PC-9 (cell line): ENCODE measurements at regions not wholly inside any gene's neighbourhood (a gene's known extent, or its start where the extent isn't known, plus 50 kb on each side); places are given as distances from the start of the nearest gene placed in this dataset.
A peak's percentile ranks its signal among the peaks of the same experiment; 100 is the strongest.

ENCODE experiments used
- BruUV-seq: library from RNA; stranded (reverse); fragments of 400-500 nt; replicated peaks from 2 replicates; lab custom pipeline; 2021; lab: Mats Ljungman, UMichigan
- CTCF ChIA-PET: fragments of 300-600 bp; sonication (Branson Sonifier 250); formaldehyde crosslinking; loops from one replicate; lab custom pipeline; 2022; ENCODE audit warnings: antibody characterized with exemption; lab: Charles Lee
- POLR2A ChIA-PET: fragments of 300-600 bp; sonication (Branson Sonifier 250); formaldehyde crosslinking; loops from one replicate; lab custom pipeline; 2022; ENCODE audit warnings: antibody characterized with exemption; ENCODE audit not compliant: unreplicated experiment; lab: Charles Lee
- DNase-seq, 2 experiments: peaks; one replicate each; pipeline versions ENCODE4 v3.0.0 to v3.0.0-alpha.2; 2015 to 2022; ENCODE audit warnings: mixed read lengths in 1 of 2
- H2AFZ ChIP-seq: fragments of 200-600 bp; sonication (generic); 2 replicates; pipeline ENCODE4 v1.8.1; 2017; ENCODE audit warnings: antibody characterized with exemption
- H3F3A ChIP-seq: fragments of 200-600 bp; sonication (generic); 2 replicates; pipeline ENCODE4 v1.8.1; 2017; ENCODE audit warnings: antibody characterized with exemption, mild to moderate bottlenecking, low read depth; ENCODE audit not compliant: insufficient read depth
- H3K27ac ChIP-seq: fragments of 200-600 bp; sonication (generic); 2 replicates; pipeline ENCODE4 v1.6.1; 2016; ENCODE audit warnings: mixed run types
- H3K27me3 ChIP-seq: fragments of 200-600 bp; sonication (generic); 2 replicates; pipeline ENCODE4 v1.6.1; 2016; ENCODE audit warnings: low read depth, mixed run types; ENCODE audit not compliant: insufficient read depth
- H3K36me3 ChIP-seq: fragments of 200-600 bp; sonication (generic); 2 replicates; pipeline ENCODE4 v1.6.1; 2016; ENCODE audit warnings: low read depth, mixed run types
- H3K4me1 ChIP-seq: fragments of 200-600 bp; sonication (generic); replicated peaks from 2 replicates; pipeline ENCODE4 v1.6.1; 2016; ENCODE audit warnings: mixed run types; ENCODE audit not compliant: insufficient read depth
- H3K4me2 ChIP-seq: fragments of 200-600 bp; sonication (generic); 2 replicates; pipeline ENCODE4 v1.6.1; 2017; ENCODE audit warnings: mixed run types
- H3K4me3 ChIP-seq: fragments of 200-600 bp; sonication (generic); 2 replicates; pipeline ENCODE4 v1.6.1; 2016; ENCODE audit warnings: mixed run types
- H3K79me2 ChIP-seq: fragments of 200-600 bp; sonication (generic); 2 replicates; pipeline ENCODE4 v1.6.1; 2017; ENCODE audit warnings: low read depth, mixed run types
- H3K9me2 ChIP-seq: fragments of 200-600 bp; sonication (generic); 2 replicates; pipeline ENCODE4 v1.8.1; 2017; ENCODE audit warnings: mild to moderate bottlenecking; ENCODE audit not compliant: insufficient read depth
- H3K9me3 ChIP-seq: fragments of 200-600 bp; sonication (generic); 2 replicates; pipeline ENCODE4 v1.8.1; 2016; ENCODE audit warnings: low read depth; ENCODE audit not compliant: insufficient read depth
- H4K20me1 ChIP-seq: fragments of 200-600 bp; sonication (generic); 2 replicates; pipeline ENCODE4 v1.8.1; 2017; ENCODE audit not compliant: insufficient read depth
- EZH2 ChIP-seq: fragments of 200-600 bp; sonication (generic); IDR thresholded peaks from 2 replicates; pipeline ENCODE4 v1.8.0; 2017; ENCODE audit warnings: antibody characterized with exemption, low read depth
- intact Hi-C: fragments of 100-400 bp; cut with micrococcal nuclease; formaldehyde crosslinking; loops from one replicate; pipeline ENCODE4 v1.10.0; 2022; ENCODE audit not compliant: unreplicated experiment
- TF ChIP-seq, protein P1 (sequence below): fragments of 200-600 bp; sonication (generic); conservative IDR thresholded peaks from 2 replicates; pipeline ENCODE4 v1.6.1; 2017; ENCODE audit warnings: mixed run types, antibody characterized with exemption, mild to moderate bottlenecking, moderate library complexity

DNA sequence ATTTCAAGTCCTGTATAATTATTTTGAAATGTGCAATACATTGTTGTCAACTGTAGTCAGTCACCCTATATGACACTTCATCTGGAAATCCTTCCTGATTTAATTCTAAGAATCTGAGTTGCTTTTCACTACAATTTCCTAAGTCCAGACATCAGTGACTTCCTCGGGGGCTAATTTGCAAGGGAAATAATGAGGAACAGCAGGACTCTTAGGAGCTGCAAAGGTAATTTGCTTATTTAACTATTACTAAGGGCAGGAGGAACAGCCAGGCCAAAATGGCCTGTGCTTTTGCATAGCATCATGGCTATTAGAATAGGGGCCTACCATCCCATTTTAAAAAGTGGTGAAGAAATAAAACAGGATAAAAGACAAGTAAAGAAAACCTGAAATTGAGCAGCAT lies 178.8 kb downstream of the MC4R start:
- CTCF ChIA-PET = no interaction called here
- H3K4me2 ChIP-seq = no peak overlapping the region
- POLR2A ChIA-PET = no interaction called here
- H3F3A ChIP-seq = no peaks in the 10 kb centered on the region
- H3K4me3 ChIP-seq = no peak overlapping the region
- no peak overlapping the region for H3K27ac ChIP-seq
- H4K20me1 ChIP-seq = no peaks in the 10 kb centered on the region
- intact Hi-C loops = no loop called here
- no TSS peak for BruUV-seq
- H2AFZ ChIP-seq = no peak overlapping the region
- H3K27me3 ChIP-seq = no peaks in the 10 kb centered on the region
- no peaks in the 10 kb centered on the region for H3K36me3 ChIP-seq
- no peaks in the 10 kb centered on the region for H3K79me2 ChIP-seq
- H3K4me1 ChIP-seq = no peaks in the 10 kb centered on the region
- H3K9me2 ChIP-seq = no peaks in the 10 kb centered on the region
- TF ChIP-seq EZH2 = no peak
- TF ChIP-seq, protein P1, sequence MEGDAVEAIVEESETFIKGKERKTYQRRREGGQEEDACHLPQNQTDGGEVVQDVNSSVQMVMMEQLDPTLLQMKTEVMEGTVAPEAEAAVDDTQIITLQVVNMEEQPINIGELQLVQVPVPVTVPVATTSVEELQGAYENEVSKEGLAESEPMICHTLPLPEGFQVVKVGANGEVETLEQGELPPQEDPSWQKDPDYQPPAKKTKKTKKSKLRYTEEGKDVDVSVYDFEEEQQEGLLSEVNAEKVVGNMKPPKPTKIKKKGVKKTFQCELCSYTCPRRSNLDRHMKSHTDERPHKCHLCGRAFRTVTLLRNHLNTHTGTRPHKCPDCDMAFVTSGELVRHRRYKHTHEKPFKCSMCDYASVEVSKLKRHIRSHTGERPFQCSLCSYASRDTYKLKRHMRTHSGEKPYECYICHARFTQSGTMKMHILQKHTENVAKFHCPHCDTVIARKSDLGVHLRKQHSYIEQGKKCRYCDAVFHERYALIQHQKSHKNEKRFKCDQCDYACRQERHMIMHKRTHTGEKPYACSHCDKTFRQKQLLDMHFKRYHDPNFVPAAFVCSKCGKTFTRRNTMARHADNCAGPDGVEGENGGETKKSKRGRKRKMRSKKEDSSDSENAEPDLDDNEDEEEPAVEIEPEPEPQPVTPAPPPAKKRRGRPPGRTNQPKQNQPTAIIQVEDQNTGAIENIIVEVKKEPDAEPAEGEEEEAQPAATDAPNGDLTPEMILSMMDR = no peak
- no peaks in the 10 kb centered on the region; the same call in 1 of the 2 replicates for H3K9me3 ChIP-seq
- DNase-seq = no peak

DNA sequence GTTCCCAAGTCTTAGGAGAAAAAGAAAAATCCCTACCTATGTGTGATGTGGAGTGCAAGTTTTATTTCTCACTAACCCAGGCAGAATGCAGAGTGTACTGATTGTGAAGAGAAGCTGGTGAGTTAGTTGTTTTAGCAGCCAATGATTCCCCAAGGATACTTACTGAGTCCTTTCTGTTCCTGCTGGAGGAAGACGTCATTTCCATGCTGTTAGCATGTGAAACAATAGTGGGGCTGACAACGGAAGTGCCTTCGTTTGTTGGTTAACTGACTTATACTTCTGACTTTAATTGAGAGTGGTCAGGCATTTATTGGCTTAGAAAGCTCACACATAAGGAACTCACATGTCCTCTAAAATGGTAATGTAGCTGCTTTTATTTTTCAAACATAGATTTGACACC lies 180.6 kb downstream of the MC4R start:
- intact Hi-C loops = no loop called here
- H3K27me3 ChIP-seq = no peaks in the 10 kb centered on the region
- no peak for DNase-seq
- H3K9me2 ChIP-seq = no peaks in the 10 kb centered on the region
- H3K9me3 ChIP-seq = no peaks in the 10 kb centered on the region; the same call in 1 of the 2 replicates
- no peaks in the 10 kb centered on the region for H3F3A ChIP-seq
- no peaks in the 10 kb centered on the region for H4K20me1 ChIP-seq
- no TSS peak for BruUV-seq
- no peaks in the 10 kb centered on the region for H3K79me2 ChIP-seq
- H3K4me2 ChIP-seq = no peak overlapping the region
- TF ChIP-seq, protein P1 = no peak
- no peak for TF ChIP-seq EZH2
- CTCF ChIA-PET = no interaction called here
- POLR2A ChIA-PET = no interaction called here
- peak overlapping the region; percentile 21; the same call in 1 of the 2 replicates for H2AFZ ChIP-seq
- H3K4me3 ChIP-seq = no peak overlapping the region
- H3K4me1 ChIP-seq = no peaks in the 10 kb centered on the region
- no peak overlapping the region for H3K27ac ChIP-seq
- no peaks in the 10 kb centered on the region for H3K36me3 ChIP-seq

DNA sequence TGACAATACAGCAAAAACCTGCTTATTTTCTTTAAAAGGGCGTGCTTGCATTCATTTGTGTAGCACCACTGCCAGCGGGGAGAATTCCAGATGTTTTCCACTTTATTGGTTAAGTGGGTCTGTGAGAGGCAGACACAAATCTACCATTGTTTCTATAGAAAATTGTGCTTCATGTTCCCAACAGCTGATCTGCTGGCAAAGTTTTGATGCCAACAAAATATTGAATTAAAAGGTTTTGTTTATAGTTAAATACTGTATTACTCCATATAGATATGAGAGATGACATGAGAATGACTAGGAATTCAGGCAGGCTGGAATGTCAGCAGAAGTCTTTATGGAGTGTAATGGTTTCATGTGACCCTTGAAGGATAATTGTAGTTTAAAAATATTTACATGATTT lies 182.7 kb downstream of the MC4R start:
- no peak overlapping the region for H3K4me2 ChIP-seq
- no peak overlapping the region for H2AFZ ChIP-seq
- H3K9me2 ChIP-seq = no peaks in the 10 kb centered on the region
- H3K36me3 ChIP-seq = no peaks in the 10 kb centered on the region
- no TSS peak for BruUV-seq
- TF ChIP-seq EZH2 = no peak
- TF ChIP-seq, protein P1 = no peak
- H3K27ac ChIP-seq = no peak overlapping the region
- H4K20me1 ChIP-seq = no peaks in the 10 kb centered on the region
- ChIA-PET POLR2A (no interaction called here), CTCF (no interaction called here)
- H3K9me3 ChIP-seq = no peaks in the 10 kb centered on the region; the same call in 1 of the 2 replicates
- no peaks in the 10 kb centered on the region for H3K27me3 ChIP-seq
- no peaks in the 10 kb centered on the region for H3K4me1 ChIP-seq
- intact Hi-C loops = no loop called here
- H3F3A ChIP-seq = no peaks in the 10 kb centered on the region
- H3K4me3 ChIP-seq = no peak overlapping the region
- DNase-seq = no peak
- H3K79me2 ChIP-seq = no peaks in the 10 kb centered on the region
